ENCODE measurements at regions not wholly inside any gene's neighbourhood (a gene's known extent, or its start where the extent isn't known, plus 50 kb on each side); places are given as distances from the start of the nearest gene placed in this dataset.

DNA sequence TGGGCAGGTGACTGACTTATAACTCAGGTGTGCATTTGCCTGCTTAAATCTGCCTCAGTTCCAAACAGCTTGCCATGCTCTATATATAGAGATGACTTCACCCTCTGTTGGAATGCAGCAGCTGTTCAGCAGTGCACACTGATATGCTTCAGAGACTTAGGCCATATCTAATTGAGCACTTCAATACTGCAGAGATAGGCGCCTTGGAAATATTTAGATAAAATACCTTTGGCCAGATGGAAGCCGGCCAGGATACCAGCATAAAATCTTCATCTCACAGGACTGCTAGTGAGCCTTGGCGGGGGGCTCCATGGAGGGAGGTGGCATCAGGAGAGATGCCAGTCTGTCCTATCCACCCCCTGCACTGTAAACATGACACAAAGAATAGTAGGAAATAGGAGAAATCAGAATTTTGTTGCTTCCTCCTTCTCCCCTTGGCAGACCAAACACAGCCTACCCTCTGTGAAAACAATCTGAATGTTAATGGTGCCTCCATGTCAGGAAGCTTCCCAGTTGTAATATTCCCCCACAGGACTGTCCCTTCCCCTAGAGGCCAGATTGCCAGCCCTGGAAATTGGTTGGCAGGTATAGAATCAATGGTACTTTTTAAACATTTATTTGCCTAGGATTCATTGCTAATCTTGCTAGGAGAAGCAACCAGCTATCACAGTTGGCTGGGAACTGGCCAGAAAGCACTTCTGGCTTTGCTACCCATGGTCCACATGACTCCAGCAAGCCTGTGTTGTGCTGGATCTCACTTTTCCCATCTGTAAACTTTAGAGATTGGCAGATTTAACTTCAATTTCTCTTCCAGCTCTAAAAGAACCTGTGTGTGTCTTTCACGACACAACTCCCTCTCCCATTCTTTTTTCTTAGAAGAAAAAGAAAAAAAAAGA lies 215.5 kb upstream of the KCNMB2 start:
- no peaks in the 10 kb centered on the region for H3K36me3 ChIP-seq
- TF ChIP-seq, protein P1, sequence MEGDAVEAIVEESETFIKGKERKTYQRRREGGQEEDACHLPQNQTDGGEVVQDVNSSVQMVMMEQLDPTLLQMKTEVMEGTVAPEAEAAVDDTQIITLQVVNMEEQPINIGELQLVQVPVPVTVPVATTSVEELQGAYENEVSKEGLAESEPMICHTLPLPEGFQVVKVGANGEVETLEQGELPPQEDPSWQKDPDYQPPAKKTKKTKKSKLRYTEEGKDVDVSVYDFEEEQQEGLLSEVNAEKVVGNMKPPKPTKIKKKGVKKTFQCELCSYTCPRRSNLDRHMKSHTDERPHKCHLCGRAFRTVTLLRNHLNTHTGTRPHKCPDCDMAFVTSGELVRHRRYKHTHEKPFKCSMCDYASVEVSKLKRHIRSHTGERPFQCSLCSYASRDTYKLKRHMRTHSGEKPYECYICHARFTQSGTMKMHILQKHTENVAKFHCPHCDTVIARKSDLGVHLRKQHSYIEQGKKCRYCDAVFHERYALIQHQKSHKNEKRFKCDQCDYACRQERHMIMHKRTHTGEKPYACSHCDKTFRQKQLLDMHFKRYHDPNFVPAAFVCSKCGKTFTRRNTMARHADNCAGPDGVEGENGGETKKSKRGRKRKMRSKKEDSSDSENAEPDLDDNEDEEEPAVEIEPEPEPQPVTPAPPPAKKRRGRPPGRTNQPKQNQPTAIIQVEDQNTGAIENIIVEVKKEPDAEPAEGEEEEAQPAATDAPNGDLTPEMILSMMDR (IDR thresholded peaks at IDR 0.05; ENCODE audit: low read depth, low read length) = no peak
- H3K27me3 ChIP-seq = no peaks in the 10 kb centered on the region
- H3K4me1 ChIP-seq (ENCODE audit: low read depth) = peaks cover 31% of the 10 kb centered on the region
- peak overlapping the region; percentile 95 for H3K27ac ChIP-seq
- DNase-seq (ENCODE audit: low read depth in 1 of 2, low spot score in 1 of 2) = peak; percentile 68 to 91
- H3K4me3 ChIP-seq = no peak overlapping the region
- no peaks in the 10 kb centered on the region for H3K9me3 ChIP-seq (ENCODE audit: low read depth)

DNA sequence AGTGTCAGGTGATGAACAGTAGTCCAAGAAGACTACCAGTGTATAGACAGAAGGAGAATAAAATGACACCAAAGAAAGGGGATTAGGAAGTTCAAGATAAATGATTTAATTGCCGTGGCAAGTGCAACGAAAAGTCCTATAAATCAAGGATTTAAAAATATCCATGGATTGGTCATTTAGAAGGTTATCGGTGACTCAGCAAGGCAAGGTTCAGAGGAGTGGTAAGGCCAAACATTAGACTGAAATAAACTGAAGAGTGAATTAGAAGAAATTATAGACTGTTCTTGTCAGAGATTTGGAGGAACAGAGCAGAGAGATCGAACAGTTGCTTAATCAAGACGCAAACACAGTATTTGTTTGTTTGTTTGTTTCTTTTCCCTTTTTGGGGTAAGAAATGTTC lies 211.9 kb upstream of the KCNMB2 start:
- H3K36me3 ChIP-seq = no peaks in the 10 kb centered on the region
- H3K4me3 ChIP-seq = no peak overlapping the region
- no peaks in the 10 kb centered on the region for H3K9me3 ChIP-seq (ENCODE audit: low read depth)
- peaks cover 25% of the 10 kb centered on the region for H3K4me1 ChIP-seq (ENCODE audit: low read depth)
- no peaks in the 10 kb centered on the region for H3K27me3 ChIP-seq
- TF ChIP-seq, protein P1 (IDR thresholded peaks at IDR 0.05; ENCODE audit: low read depth, low read length) = no peak
- no peak for DNase-seq (ENCODE audit: low read depth in 1 of 2, low spot score in 1 of 2)
- no peak overlapping the region for H3K27ac ChIP-seq

DNA sequence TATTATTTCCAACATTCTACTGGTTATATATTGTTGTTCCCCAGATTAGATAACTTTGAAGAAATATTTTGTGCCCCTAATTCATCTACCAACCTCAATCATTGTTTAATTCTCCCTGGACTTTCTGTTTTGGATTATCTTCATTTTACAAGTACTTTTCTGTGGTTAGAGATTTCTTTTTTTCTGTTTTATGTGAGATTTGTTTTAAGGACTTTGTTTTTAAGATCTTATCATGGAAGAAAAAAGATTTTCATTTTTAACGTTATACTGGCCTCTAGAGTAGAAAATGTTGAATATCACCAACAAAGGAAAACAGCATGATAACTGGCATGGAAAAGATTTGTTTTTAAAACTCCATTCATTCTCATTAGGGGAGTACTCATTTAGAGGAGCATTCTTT lies 210.9 kb upstream of the KCNMB2 start:
- H3K4me3 ChIP-seq = no peak overlapping the region
- H3K36me3 ChIP-seq = no peaks in the 10 kb centered on the region
- H3K4me1 ChIP-seq (ENCODE audit: low read depth) = peaks cover 16% of the 10 kb centered on the region
- H3K27ac ChIP-seq = no peak overlapping the region
- TF ChIP-seq, protein P1 (IDR thresholded peaks at IDR 0.05; ENCODE audit: low read depth, low read length) = peak; percentile 50
- no peaks in the 10 kb centered on the region for H3K9me3 ChIP-seq (ENCODE audit: low read depth)
- peak in 1 of 2 donors; percentile 78 for DNase-seq (ENCODE audit: low read depth in 1 of 2, low spot score in 1 of 2)
- no peaks in the 10 kb centered on the region for H3K27me3 ChIP-seq

DNA sequence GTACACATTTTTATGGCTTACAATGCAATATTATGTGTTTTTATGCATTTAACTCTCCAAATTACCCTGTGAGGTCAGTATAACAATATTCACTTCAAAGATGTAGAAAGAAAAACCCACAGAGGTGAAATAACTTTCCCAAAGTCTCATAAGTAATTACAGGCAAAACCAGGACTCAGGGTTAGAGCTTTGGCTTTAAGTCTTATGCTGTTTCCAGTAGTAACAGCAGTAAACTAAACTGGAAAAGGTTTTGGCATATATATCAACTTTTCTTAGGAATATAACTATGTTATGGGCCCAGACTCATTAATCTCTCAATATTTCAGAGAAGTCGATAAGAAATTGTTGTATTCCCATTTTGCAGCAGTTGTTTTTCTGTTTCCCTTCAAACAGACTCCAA lies 206.3 kb upstream of the KCNMB2 start:
- Histone ChIP-seq H3K27me3 (no peaks in the 10 kb centered on the region), H3K9me3 (ENCODE audit: low read depth) (no peaks in the 10 kb centered on the region), H3K4me3 (no peak overlapping the region), H3K4me1 (ENCODE audit: low read depth) (no peaks in the 10 kb centered on the region), H3K36me3 (no peaks in the 10 kb centered on the region), H3K27ac (peak overlapping the region; percentile 37)
- no peak for DNase-seq (ENCODE audit: low read depth in 1 of 2, low spot score in 1 of 2)
- TF ChIP-seq, protein P1 (IDR thresholded peaks at IDR 0.05; ENCODE audit: low read depth, low read length) = no peak

DNA sequence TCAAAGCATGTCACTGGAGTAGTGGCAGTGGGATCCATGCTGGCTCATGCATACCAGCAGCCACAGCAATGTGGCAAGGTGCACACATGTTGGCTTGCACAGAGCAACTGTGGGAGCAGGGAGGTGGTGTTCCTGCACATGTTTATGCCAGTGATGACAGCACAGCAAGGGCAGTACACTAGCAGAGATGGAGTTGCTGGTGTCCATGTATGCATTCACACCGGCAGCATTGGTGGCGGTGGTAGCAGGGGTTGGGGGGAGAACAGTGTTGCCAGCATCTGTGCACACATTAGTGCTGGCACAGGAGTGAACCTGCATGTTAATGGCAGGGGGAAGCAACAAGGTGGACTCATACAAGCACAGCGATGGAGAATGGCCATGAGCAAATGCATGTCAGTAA lies 202.0 kb upstream of the KCNMB2 start:
- DNase-seq (ENCODE audit: low read depth in 1 of 2, low spot score in 1 of 2) = no peak
- Histone ChIP-seq H3K27ac (no peak overlapping the region), H3K36me3 (no peaks in the 10 kb centered on the region), H3K9me3 (ENCODE audit: low read depth) (no peaks in the 10 kb centered on the region), H3K27me3 (no peaks in the 10 kb centered on the region), H3K4me1 (ENCODE audit: low read depth) (no peaks in the 10 kb centered on the region), H3K4me3 (no peak overlapping the region)
- TF ChIP-seq, protein P1 (IDR thresholded peaks at IDR 0.05; ENCODE audit: low read depth, low read length) = no peak
